ENCODE measurements at regions not wholly inside any gene's neighbourhood (a gene's known extent, or its start where the extent isn't known, plus 50 kb on each side); places are given as distances from the start of the nearest gene placed in this dataset.

- H3K4me3 ChIP-seq (ENCODE audit: control insufficient read depth, low read depth, low read length) = no peak overlapping the region
- no peak for DNase-seq (ENCODE audit: low read depth)
- TF ChIP-seq CTCF (IDR thresholded peaks at IDR 0.05; ENCODE audit: control insufficient read depth, insufficient read depth, low read depth, low read length, missing control alignments) = no peak
These were observed 142.2 kb upstream of the ZNF507 start for GRCh38 chr19:32203161-32203560.

- no peak for DNase-seq (ENCODE audit: low read depth)
- no peak for TF ChIP-seq CTCF (IDR thresholded peaks at IDR 0.05; ENCODE audit: control insufficient read depth, insufficient read depth, low read depth, low read length, missing control alignments)
- H3K4me3 ChIP-seq (ENCODE audit: control insufficient read depth, low read depth, low read length) = no peak overlapping the region
These were observed 139.3 kb upstream of the ZNF507 start for GRCh38 chr19:32206065-32206464.

- no peak for DNase-seq (ENCODE audit: low read depth)
- TF ChIP-seq CTCF (IDR thresholded peaks at IDR 0.05; ENCODE audit: control insufficient read depth, insufficient read depth, low read depth, low read length, missing control alignments) = no peak
- no peak overlapping the region for H3K4me3 ChIP-seq (ENCODE audit: control insufficient read depth, low read depth, low read length)
These were observed 137.3 kb upstream of the ZNF507 start for GRCh38 chr19:32208060-32208459.

- no peak overlapping the region for H3K4me3 ChIP-seq (ENCODE audit: control insufficient read depth, low read depth, low read length)
- no peak for TF ChIP-seq CTCF (IDR thresholded peaks at IDR 0.05; ENCODE audit: control insufficient read depth, insufficient read depth, low read depth, low read length, missing control alignments)
- no peak for DNase-seq (ENCODE audit: low read depth)
These were observed 126.0 kb upstream of the ZNF507 start for GRCh38 chr19:32219392-32219791.

GRCh38 chr19:32219881-32220472 lies 125.4 kb upstream of the ZNF507 start:
- DNase-seq (ENCODE audit: low read depth) = no peak
- TF ChIP-seq CTCF (IDR thresholded peaks at IDR 0.05; ENCODE audit: control insufficient read depth, insufficient read depth, low read depth, low read length, missing control alignments) = no peak

DNA sequence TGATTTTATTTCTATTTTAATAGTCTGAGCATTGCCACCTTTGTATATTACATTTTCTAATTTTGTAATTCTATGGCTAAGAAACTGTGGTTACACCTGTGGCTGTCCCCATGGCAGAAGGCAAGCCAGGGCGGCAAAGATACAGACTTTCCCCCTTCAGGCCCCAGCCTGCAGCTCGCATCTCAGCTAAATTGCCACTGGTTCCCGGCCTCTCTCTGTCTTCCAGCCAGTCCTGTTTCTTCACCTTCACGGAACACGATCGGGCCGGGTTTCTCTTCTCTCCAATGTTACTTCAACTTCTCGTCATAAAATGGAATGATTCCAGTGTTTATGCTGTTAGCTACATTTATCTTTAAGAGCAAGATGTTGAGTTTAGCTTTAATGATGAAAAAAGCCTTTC lies 124.5 kb upstream of the ZNF507 start:
- H3K4me3 ChIP-seq (ENCODE audit: control insufficient read depth, low read depth, low read length) = no peak overlapping the region
- no peak for TF ChIP-seq CTCF (IDR thresholded peaks at IDR 0.05; ENCODE audit: control insufficient read depth, insufficient read depth, low read depth, low read length, missing control alignments)
- no peak for DNase-seq (ENCODE audit: low read depth)

More at GRCh38 chr19:32219881-32220472, 125.4 kb upstream of the ZNF507 start:
- H3K4me3 ChIP-seq (ENCODE audit: control insufficient read depth, low read depth, low read length) = no peak overlapping the region

DNA sequence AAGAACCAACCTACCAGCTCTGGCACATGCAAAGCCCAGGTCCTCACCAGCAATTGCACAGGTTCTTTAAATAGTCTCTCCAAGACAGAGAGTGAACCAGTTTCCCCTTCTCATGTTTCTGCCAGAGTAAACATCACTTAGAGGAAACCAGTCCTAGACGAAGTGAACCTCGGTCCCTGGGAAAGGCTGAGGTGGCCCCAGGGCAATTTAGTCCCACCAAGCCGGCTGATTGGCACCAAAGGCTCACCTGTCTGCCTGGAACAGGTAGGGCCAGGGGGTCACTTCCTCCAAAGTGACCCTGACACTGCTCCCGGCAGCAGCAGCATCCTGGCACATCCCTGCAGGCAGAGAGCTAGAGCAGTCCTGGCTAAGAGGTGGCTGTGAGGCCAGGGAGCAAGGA lies 122.9 kb upstream of the ZNF507 start:
- no peak for DNase-seq (ENCODE audit: low read depth)
- H3K4me3 ChIP-seq (ENCODE audit: control insufficient read depth, low read depth, low read length) = no peak overlapping the region
- no peak for TF ChIP-seq CTCF (IDR thresholded peaks at IDR 0.05; ENCODE audit: control insufficient read depth, insufficient read depth, low read depth, low read length, missing control alignments)

Data from AG09309 (cell line).